GM19455 (cell line): ENCODE measurements at regions not wholly inside any gene's neighbourhood (a gene's known extent, or its start where the extent isn't known, plus 50 kb on each side); places are given as distances from the start of the nearest gene placed in this dataset.
"Not testable (repeated sequence)": the region's sequence is repeated elsewhere in the genome, so short reads cannot be mapped to it uniquely, and the experiment has no call there.

Source experiments
- ATAC-seq: cut with Tn5 transposase; IDR thresholded peaks from one replicate; pipeline ENCODE4 v1.9.1; 2021; ENCODE audit not compliant: unreplicated experiment

- no peak for ATAC-seq
Measured at GRCh38 chr11:29490938-29491337, 525.9 kb downstream of the KCNA4 start.

- ATAC-seq = no peak
Measured at GRCh38 chr11:29486301-29486700, 530.5 kb downstream of the KCNA4 start.

GRCh38 chr11:29485641-29486040 is 531.2 kb downstream of the KCNA4 start:
- no peak for ATAC-seq

GRCh38 chr11:29484548-29484947 is 532.3 kb downstream of the KCNA4 start:
- ATAC-seq = no peak

GRCh38 chr11:29483831-29484230 is 533.0 kb downstream of the KCNA4 start:
- ATAC-seq = no peak

GRCh38 chr11:29482510-29482909 is 534.3 kb downstream of the KCNA4 start:
- ATAC-seq = no peak

- no peak for ATAC-seq
Measured at GRCh38 chr11:29481738-29482137, 535.1 kb downstream of the KCNA4 start.

GRCh38 chr11:29480981-29481380 is 535.8 kb downstream of the KCNA4 start:
- no peak for ATAC-seq

GRCh38 chr11:29458252-29458651 is 558.6 kb downstream of the KCNA4 start:
- ATAC-seq = no peak

GRCh38 chr11:29452146-29452545 is 564.7 kb downstream of the KCNA4 start:
- no peak for ATAC-seq

GRCh38 chr11:29449281-29450074 is 567.4 kb downstream of the KCNA4 start:
- no peak for ATAC-seq

GRCh38 chr11:29448246-29448877 is 568.5 kb downstream of the KCNA4 start:
- no peak for ATAC-seq

GRCh38 chr11:29447821-29448220 is 569.0 kb downstream of the KCNA4 start:
- no peak for ATAC-seq

- no peak for ATAC-seq
Measured at GRCh38 chr11:29446132-29446531, 570.7 kb downstream of the KCNA4 start.

- not testable (repeated sequence) for ATAC-seq
Measured at GRCh38 chr11:29445191-29445590, 571.6 kb downstream of the KCNA4 start.

- no peak for ATAC-seq
Measured at GRCh38 chr11:29438815-29439214, 578.0 kb downstream of the KCNA4 start.

- no peak for ATAC-seq
Measured at GRCh38 chr11:29435421-29435820, 581.4 kb downstream of the KCNA4 start.

GRCh38 chr11:29432719-29433325 is 584.0 kb downstream of the KCNA4 start:
- ATAC-seq = no peak

GRCh38 chr11:29405305-29405704 is 611.5 kb downstream of the KCNA4 start:
- no peak for ATAC-seq

GRCh38 chr11:29395555-29396072 is 621.2 kb downstream of the KCNA4 start:
- ATAC-seq = no peak

- ATAC-seq = no peak
Measured at GRCh38 chr11:29389793-29390192, 627.0 kb downstream of the KCNA4 start.

GRCh38 chr11:29373725-29374124 is 643.1 kb downstream of the KCNA4 start:
- no peak for ATAC-seq
